ENCODE measurements at regions not wholly inside any gene's neighbourhood (a gene's known extent, or its start where the extent isn't known, plus 50 kb on each side); places are given as distances from the start of the nearest gene placed in this dataset.

- TF ChIP-seq, protein P1, sequence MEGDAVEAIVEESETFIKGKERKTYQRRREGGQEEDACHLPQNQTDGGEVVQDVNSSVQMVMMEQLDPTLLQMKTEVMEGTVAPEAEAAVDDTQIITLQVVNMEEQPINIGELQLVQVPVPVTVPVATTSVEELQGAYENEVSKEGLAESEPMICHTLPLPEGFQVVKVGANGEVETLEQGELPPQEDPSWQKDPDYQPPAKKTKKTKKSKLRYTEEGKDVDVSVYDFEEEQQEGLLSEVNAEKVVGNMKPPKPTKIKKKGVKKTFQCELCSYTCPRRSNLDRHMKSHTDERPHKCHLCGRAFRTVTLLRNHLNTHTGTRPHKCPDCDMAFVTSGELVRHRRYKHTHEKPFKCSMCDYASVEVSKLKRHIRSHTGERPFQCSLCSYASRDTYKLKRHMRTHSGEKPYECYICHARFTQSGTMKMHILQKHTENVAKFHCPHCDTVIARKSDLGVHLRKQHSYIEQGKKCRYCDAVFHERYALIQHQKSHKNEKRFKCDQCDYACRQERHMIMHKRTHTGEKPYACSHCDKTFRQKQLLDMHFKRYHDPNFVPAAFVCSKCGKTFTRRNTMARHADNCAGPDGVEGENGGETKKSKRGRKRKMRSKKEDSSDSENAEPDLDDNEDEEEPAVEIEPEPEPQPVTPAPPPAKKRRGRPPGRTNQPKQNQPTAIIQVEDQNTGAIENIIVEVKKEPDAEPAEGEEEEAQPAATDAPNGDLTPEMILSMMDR (IDR thresholded peaks at IDR 0.05): no peak
- TF ChIP-seq POLR2AphosphoS5 (IDR thresholded peaks at IDR 0.05) (no peak), POLR2A (IDR thresholded peaks at IDR 0.05) (no peak), EP300 (IDR thresholded peaks at IDR 0.05) (no peak)
Observed at GRCh38 chr11:116418388-116419041, 354.3 kb downstream of the BUD13 start.

Data from gastroesophageal sphincter (tissue), 3 donors.